ENCODE measurements at regions not wholly inside any gene's neighbourhood (a gene's known extent, or its start where the extent isn't known, plus 50 kb on each side); places are given as distances from the start of the nearest gene placed in this dataset.
"Not testable (repeated sequence)": the region's sequence is repeated elsewhere in the genome, so short reads cannot be mapped to it uniquely, and the experiment has no call there.

DNA sequence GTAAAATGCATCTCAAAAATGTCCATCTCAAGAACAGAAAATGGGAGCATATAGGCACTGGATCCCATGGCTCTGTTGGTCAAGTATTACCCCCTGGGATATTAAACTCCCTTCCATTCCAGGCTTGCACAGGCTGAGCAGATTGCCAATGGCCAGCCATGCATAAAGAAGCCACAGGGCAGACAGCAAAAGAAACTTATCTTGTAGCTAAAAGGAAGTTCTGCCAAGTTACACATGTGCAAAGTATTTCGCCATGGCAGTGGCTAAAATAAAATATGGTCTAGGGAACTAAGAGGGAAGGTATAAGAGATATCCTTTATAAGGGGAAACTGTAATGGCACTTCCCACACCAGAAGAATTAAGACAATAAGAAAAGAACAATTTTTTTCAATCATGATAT is 415.6 kb upstream of the BTBD3 start:
- CTCF ChIA-PET, result no interaction called here
- POLR2A ChIA-PET, result no interaction called here

DNA sequence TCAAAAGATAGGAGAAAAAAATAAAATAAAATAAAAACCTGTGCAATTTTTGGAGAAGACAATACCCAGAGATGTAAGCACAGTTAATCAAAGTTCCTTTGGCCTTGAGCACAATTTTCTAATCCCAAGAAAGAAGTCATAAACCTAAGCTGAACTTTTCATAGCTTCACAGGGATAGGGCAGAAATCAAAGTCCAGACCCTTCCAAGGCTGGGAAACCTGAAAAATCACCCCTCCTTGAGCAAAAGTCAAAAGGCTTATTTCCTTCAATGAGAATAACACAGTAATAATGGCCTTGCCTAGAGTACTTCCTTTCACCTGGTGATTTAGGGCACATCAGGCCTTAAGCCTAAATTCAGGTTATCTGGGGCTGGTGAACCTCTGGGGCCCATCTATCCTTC is 415.0 kb upstream of the BTBD3 start:
- POLR2A ChIA-PET, result no interaction called here

DNA sequence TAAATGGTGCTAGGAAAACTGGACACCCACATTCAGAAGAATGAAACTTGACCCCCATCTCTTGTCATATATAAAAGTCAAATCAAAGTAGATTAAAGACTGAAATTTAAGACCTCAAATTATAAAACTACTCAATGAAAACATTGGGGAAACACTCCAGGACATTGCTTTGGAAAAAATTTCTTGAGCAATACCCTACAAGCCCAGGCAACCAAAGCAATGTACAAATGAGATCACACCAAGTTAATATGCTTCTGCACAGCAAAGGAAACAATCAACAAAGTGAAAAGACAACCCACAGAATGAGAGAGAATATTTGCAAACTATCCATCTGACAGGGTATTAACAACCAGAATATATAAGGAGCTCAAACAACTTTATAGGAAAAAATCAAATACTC is 407.9 kb upstream of the BTBD3 start:
- ChIA-PET CTCF (no interaction called here), POLR2A (no interaction called here)

More for the DNA sequence above, 415.0 kb upstream of the BTBD3 start:
- CTCF ChIA-PET, result no interaction called here

DNA sequence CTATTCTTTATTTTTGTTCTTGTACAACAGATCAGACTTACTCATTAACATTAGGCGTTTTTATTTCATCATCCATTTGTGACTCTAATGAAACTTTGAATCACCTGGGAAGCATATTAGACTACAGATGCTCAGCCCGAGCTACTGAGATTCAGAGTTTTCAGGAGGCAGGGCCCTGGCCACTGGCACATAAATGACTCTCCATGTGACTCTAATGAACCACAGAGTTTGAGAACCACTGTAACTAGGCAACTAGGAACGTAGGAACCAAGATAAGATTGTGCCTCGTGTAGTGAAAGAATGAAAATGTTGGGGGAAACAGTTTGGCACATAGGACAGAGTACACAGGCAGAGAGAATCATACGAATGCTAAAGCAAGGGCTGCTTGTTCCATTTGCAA is 405.9 kb upstream of the BTBD3 start:
- CTCF ChIA-PET, result no interaction called here
- POLR2A ChIA-PET, result no interaction called here

DNA sequence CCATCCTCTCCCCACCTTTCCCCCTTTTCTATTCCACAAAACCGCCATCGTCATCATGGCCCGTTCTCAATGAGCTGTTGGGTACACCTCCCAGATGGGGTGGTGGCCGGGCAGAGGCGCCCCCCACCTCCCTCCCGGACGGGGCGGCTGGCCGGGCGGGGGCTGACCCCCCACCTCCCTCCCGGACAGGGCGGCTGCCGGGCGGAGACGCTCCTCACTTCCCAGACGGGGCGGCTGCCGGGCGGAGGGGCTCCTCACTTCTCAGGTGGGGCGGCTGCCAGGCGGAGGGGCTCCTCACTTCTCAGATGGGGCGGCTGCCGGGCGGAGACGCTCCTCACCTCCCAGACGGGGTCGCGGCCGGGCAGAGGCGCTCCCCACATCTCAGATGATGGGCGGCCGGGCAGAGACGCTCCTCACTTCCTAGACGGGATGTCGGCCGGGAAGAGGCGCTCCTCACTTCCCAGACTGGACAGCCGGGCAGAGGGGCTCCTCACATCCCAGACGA is 404.4 kb upstream of the BTBD3 start:
- POLR2A ChIA-PET, CTCF ChIA-PET: not testable (repeated sequence)

DNA sequence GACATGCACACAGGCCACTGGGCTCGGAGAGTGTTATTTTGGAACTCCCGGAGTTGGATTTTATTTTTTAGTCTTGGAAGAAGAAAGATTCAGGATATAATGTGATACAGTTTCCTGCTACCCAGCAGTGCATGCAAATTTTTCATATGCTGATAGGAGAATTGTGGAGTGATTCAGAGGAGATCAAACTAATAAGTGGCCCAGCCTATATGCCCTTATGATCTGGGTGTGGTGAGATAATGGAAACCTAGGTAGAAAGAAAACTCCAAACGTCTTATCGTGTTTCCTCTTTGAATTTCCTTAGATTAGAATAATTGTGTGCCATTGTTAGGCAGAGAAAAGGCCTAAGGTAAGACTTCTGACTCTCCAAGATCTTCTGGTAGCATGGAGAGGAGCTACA is 401.2 kb upstream of the BTBD3 start:
- CTCF ChIA-PET, result no interaction called here
- POLR2A ChIA-PET, result no interaction called here

DNA sequence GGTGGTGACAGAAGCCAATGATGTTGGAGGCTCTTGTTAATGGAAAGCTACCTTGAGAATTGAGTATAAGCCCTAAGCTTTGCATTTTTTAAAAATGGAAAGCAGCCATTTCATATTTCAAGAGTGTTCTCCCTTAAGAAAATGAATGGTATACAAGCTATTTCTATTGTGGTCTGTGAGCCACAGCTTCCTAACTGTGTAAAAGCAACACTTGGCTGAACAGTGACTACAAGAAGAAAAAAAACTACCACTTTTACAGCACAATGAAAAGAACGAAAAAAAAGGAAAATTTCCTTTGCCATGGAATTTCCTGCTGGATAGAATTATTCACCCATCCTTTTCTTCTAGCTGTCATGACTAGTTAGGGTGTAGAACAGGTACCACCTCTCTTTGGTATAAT is 397.1 kb upstream of the BTBD3 start:
- ChIA-PET CTCF (no interaction called here), POLR2A (no interaction called here)

DNA sequence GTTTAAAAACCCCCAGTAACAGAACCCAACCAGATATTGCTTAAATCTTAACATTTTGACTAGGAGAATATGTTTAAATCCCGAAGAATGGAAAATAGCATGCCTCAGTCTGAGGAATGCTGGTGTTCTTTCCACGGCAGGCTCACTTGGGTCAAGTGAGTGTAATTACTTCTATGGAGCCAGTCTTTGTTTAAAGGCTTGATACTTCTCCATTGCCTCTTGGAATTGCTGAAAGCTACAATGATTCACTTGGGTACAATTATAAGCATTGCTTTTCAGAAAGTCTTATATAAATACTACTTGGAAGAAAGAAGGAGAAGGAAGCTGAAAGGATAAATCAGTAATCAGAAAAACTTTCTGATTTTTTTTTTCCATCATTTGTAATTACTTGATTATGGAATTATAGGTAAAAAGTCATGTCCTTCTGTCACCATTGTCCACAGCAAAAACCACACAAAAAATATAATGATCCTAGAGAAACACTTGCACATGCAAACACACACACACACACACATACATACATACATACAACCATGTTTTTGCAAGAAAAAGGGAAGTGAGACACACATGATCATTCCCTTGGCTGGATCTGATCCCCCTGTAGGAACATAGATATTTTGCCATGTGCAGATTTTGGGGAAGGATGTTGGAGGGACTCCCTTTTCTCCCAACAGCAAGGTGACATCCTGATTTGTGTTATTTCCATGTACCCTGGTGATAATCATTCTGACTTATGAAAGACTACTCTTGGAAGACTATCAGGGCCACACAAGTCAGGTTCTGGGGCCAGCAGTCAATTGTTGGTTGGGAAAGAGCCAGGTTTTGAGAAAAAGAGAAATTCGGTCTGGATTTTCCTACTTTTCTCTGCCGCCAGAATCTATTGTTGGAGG is 396.0 kb upstream of the BTBD3 start:
- ChIA-PET CTCF (no interaction called here), POLR2A (no interaction called here)

DNA sequence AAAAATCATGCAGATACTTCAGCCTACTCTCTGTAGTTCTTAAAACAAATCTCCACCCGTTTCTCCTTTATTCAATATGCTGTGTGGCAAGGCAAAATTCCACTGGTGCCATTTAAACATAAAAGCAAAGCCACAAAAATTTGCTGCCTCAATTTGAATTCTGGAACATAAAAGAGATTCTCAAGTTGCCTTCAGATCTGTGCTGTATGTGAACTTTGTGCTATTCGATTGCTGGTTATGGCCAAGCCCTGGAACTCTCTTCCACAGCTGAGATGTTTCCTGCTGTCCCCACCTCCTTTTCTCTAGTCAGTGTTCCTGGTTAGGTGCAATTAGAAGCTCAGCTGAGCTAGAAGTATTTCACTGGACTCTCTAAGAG is 395.3 kb upstream of the BTBD3 start:
- ChIA-PET POLR2A (no interaction called here), CTCF (no interaction called here)

DNA sequence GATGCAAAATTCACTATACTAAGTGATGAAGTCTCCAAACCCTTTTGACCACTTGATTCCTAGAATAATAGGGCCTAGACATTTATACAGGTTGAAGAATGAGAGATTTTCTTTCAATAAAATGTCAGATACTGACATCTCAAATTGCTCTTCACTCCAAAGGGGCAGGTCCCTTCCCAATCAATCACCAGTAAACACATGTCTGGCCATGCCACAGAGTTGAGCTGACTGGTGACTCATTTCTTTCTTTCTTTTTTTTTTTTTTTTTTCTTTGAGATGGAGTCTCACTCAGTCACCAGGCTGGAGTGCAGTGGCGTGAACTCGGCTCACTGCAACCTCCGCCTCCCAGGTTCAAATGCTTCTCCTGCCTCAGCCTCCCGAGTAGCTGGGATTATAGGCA is 388.6 kb upstream of the BTBD3 start:
- ChIA-PET POLR2A (no interaction called here), CTCF (no interaction called here)

DNA sequence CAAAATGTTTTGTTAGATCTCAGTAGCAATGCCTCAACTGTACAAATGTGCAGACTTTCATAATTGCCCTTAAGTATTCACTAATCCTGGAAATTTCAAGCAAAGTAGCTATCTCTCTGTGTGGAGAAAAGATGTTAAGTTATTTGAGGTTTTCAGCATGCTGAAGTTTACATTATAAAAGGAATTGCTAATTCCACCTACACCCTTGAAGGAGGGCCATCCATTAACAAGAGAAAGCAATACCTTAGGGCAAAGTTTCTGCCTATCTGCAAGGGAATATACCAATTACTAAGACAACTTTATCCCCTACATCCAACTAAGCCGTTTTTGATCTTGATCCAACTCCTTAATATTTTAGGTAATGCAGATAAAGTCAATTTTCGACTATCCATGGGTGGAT is 380.7 kb upstream of the BTBD3 start:
- POLR2A ChIA-PET, result no interaction called here
- CTCF ChIA-PET, result no interaction called here

DNA sequence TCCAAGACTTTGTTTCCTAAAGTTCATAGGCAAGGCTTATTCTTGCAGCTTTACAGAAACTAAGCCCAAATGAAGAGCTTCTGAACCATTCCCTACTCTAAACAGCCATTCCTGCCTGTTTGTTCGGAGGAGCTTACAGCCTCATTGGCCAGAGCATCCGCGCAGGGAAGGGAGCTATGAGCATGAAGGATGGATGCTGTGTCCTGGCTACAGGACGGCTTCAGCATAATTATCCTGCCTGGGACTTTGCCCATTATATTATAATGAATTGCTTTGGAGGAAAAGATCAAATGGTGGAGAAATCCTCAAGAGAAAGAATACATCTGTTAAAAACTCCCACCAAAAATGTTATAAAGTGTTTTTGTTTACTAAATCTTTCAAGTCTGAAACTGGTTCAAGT is 378.2 kb upstream of the BTBD3 start:
- CTCF ChIA-PET, result no interaction called here
- POLR2A ChIA-PET, result no interaction called here

DNA sequence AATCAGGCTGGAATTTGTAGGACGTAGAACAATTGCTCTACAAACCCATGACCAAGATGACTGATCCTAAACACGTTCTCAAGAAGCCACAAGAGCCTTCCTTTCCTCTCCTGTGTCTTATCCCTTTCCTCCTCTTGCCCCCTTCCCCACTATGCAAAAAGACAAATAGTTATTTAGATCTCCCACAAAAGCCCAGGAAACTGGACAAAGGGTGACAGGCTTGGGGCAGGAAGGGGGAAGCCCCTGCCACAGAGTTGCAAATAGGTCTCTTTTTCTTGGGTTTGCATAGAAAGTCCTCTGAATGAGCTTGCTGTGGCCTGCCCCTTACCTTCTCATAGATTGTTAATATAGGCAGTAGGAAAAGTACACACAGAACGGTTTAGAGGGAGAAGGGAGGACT is 377.1 kb upstream of the BTBD3 start:
- POLR2A ChIA-PET, result no interaction called here
- CTCF ChIA-PET, result no interaction called here

DNA sequence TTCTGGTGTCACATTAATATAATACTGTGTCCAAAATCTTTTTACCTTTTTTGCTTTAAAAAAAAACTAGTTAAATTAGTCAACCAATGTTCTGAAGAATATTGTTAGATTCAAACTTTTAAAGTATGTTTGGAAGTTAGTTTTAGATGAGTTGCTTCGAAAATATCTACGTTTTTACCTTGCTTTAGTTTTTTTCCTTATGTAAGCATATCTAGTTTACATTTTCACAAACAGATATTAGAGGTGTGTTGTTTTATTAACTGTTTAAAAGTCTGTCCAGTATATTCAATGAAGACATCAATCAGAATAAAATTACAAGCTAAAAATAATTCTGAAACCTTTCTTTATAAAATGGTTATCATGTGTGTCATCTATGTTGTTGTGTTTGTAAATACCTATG is 375.0 kb upstream of the BTBD3 start:
- ChIA-PET CTCF (no interaction called here), POLR2A (no interaction called here)

DNA sequence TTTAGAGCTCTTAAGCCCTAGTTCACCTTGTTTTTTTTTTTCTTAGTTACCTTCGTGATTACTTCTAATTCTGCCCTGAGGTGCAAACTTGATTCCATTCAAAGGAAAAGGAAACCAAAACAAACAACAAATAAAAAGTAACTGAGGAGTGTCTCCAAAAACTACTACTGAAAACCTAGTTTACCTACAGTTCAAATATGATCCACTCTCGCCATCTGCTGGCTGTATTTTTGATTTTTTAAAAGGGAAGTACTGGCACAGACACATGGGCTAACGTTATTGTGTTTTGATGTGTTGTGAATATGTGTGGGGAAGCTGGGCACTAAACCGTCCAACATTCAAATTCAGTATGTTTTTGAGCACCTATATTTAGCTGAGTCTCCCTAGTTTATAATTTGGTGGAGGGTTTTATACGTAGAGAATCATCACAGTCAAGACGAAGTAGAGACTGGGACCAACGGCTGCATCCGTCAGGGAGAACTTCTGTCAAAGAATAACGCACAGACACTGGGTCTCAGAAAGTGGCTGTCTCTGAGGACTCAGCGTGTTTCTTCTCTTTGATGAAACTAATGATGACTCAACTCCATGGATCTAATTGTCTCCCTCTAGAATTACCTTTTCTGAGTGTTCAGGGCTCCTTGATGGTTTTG is 373.5 kb upstream of the BTBD3 start:
- ChIA-PET POLR2A (no interaction called here), CTCF (no interaction called here)

DNA sequence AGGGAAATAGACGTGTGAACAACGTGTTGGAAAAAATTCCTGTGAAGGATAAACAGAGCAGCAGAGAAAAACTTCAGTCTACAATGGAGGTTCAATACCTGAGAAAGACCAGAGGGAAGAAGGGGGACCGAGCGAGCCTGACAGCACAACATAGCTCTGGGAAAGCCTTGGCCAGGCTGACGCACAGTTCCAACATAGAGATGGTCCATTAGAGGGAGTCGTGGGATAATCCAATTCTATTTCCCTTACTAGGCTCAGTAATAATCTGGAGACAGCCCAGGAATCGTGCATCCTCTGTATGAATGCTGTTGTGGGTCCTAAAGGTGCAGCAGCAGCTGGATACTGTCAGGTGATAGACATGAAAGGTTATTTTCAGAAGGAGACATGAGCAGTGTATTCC is 370.8 kb upstream of the BTBD3 start:
- CTCF ChIA-PET, result no interaction called here
- POLR2A ChIA-PET, result interaction anchor here (0.6 kb wide), 1 partner anchor 369 kb away, joined by 3 read pairs; no protein-coding TSS in a partner anchor

DNA sequence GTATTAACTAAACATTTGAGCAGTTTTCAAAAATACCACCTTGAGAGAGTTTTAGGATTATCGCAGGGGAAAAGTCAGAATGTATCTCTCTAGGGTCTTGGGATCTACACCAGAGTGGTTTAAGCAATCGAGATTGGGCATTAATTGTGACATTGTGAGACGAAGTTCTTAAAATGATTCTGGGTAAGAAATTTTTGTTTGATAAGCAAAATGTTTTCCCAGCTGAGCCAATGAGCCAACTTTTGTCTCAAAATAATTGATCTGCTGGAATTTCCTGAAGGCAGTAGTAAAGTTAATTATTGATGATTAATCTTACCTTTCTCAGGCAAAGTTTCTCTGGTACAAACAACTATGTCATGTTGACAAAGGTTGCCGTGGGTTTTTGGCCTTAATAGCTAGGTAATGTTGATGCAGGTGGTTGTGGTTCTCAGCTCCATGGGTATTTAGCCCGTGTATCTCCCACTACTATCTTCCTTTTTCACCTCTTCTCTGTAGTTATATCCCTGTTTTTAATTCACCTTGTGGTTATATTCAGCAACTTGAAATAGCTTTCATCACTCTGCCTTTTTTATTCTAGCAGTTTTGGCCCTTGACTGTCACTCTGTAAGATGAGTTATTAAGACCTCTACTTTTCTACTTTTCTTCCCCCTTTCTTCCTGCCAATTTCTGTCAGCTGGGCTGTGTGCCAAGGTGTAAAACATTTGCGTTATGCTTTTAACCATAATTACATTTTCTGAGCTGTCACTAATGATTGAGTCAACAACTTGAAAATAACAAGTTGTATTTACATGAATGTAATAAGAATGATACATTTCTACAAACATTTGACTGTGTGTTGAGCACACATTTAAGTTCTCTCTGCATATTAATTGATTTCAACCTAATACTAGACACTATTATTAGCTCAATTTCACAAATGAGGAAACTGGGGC is 368.3 kb upstream of the BTBD3 start:
- ChIA-PET CTCF (no interaction called here), POLR2A (no interaction called here)

DNA sequence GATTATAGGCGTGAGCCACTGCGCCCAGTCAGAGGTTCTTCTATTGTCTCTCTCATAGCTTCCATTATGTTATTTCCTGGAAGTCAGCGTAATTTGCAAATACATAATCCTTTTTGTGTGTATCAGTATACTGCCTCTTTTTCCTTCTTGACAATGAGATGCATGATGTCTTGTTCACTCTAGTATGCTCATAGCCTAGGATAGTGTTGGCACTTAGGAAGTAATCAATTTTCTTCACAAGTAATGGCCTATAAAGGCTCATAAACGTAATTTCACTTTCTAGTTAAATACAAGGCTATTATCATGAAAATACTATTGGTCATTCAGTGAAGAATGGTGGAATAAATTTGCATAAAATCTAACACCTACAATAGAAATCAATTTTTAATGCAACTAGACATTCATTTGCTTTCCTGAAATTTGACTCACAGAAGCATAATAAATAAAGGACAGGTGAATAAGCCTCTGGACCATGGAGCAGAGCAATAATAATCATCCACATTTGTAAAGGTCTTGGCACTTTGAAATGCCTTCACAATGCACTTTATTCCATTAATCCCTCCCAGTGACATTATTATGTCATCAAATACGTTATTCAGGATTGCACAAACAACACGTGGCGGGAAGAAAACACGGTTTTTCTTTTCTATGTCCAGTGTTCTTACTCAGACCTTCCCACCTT is 366.9 kb upstream of the BTBD3 start:
- POLR2A ChIA-PET, result no interaction called here
- CTCF ChIA-PET, result no interaction called here

DNA sequence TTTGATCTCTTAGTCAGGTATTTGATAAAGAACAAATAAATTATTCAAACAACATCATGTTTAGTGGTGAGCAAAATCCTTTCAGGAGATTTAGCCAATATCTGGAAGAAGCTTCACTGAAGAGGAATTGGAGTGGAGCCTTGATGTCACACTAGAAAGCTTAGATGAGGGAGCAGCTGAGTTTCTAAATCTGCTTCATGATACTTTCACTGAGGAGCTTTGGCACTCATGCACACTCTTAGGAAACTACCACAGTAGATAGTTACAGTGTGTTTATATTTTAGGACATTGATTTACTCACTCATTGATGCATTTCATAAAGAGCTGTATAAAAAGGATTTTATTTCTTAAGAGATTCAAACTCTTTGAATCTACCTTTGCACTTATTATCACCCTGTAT is 366.2 kb upstream of the BTBD3 start:
- CTCF ChIA-PET, result no interaction called here
- POLR2A ChIA-PET, result no interaction called here

DNA sequence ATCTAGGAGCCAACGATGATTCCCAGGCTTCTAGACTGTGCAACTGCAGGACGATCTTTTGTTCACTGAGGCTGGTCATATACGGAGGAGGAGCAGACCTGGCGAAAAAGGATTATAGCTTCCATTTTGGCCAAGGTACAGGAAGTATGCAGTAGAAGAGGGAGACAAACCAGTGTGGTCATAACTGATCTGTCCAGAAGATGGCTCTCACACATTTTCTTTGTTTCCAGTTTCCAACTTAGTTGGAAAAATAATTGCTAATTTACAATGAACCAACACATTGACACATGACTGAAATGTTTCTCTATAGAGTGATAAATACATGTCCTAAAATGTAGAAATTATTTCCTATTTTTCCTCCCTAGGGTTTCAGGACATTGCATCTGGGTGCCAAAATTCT is 364.1 kb upstream of the BTBD3 start:
- POLR2A ChIA-PET, result no interaction called here
- CTCF ChIA-PET, result no interaction called here

Measured in activated CD8-positive, alpha-beta memory T cell treated with anti-CD3 and anti-CD28 coated beads for 36 hours (primary cell).